HG02678 (cell line): ENCODE measurements at regions not wholly inside any gene's neighbourhood (a gene's known extent, or its start where the extent isn't known, plus 50 kb on each side); places are given as distances from the start of the nearest gene placed in this dataset.
A peak's percentile ranks its signal among the peaks of the same experiment; 100 is the strongest.

Experiments
- ATAC-seq: cut with Tn5 transposase; IDR thresholded peaks from one replicate; pipeline ENCODE4 v1.9.1; 2021; ENCODE audit warnings: mild to moderate bottlenecking, moderate library complexity; ENCODE audit not compliant: unreplicated experiment

DNA sequence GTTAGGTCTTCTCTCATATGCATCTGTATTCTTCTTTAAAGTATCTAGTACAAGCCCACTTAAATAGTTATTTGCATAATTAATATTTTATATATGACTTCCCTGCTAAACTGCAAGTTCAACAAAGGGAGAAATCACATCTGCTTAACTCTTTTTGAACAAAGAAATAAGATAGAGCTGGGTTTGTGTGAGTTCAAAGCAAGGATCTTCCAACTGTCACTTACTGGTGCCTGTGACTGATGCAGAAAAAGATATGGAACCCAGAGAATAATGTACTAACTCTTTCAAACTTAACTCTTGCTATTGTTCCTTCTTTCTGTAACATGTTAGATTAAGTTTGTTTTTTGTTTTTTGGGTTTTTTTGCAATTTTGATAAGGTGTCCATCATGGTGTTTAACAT lies 71.3 kb upstream of the SP4 start:
- ATAC-seq = no peak

- no peak for ATAC-seq
Observed at GRCh38 chr7:21357151-21358097, 70.5 kb upstream of the SP4 start.

- ATAC-seq = no peak
Observed at GRCh38 chr7:21358648-21359047, 69.2 kb upstream of the SP4 start.

GRCh38 chr7:21359163-21359562 lies 68.7 kb upstream of the SP4 start:
- ATAC-seq = no peak

DNA sequence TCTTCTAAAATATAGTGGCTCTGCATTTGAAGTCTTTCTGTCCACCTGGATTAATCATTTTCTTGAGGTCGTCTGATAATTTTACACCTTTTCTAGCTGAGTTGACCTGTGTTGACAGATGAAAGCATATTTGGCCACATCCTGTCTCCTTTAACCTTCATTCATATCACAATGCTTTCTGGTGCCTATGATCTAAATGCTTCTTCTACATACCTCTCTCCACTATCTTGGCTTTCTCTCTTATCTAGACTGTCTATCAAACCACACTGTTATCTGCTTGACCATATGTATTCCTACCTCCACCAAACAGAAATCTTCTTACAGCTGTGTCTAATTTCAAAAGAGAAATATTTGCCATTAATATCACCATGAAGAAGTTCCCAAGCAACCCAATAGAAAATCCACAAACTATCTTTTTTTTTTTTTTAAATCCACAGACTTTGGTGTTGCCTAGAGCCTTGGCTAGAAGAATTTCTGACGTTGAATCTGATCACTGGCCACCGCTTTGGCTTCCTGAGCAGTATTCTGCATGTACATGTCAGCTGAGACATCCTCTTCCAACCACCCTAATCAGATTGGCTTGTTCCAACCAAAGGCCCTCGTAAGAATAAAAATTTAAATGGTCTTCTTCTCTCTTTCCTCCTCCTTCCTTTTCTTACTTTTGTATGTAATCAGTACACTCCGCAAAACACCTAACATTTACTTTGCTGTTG lies 66.3 kb upstream of the SP4 start:
- ATAC-seq = no peak

GRCh38 chr7:21364801-21365271 lies 63.0 kb upstream of the SP4 start:
- peak; percentile 81 for ATAC-seq

- ATAC-seq = no peak
Observed at GRCh38 chr7:21365866-21366624, 61.8 kb upstream of the SP4 start.

DNA sequence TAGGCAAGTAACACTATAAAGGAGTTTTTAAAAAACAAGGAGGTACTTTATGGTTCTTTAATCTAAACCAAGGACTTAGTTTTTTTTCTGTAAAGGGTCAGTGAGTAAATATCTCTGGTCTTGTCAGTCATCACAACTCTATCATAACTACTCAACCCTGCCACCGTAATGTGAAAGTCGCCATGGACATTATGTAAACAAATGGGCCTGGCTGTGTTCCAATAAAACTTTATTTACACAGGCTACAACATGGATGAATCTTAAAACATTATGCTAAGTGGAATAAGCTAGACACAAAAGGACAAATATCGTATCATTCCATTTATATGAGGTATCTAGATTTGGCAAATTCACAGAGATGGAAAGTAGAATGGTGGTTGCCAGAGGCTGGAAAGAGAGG lies 60.8 kb upstream of the SP4 start:
- ATAC-seq = no peak

DNA sequence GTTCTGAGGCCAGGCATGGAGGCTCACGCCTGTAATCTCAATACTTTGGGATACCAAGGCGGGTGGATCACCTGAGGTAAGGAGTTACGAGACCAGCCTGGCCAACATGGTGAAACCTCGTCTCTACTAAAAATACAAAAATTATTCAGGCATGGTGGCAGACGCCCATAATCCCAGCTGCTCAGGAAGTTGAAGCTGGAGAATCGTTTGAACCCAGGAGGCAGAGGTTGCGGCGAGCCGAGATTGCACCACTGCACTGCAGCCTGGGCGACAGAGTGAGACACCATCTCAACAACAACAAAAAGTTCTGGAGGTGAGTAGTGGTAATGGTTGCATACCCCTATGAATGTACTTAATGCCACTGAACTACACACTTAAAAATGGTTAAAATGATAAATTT lies 60.3 kb upstream of the SP4 start:
- no peak for ATAC-seq

DNA sequence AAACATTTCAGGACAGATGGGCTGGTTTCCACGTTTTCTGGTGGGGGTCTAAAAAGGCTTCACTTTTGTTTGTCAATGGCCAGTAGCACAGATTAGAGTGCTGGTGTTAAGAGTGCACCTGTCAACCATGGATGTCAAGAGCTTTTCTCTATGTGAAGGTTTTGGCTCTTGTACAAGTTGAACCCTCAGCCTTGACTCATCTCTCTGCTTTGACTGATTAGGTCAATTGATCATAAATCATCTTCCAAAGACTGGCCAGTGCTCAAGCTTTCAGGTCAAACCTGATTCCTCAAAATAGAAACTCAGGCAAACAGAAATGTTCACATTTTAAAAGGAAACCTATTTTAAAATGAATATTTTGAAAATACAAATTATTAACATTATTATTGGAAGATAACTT lies 59.6 kb upstream of the SP4 start:
- no peak for ATAC-seq

GRCh38 chr7:21370283-21370982 lies 57.5 kb upstream of the SP4 start:
- no peak for ATAC-seq

- ATAC-seq = no peak
Observed at GRCh38 chr7:21371360-21371759, 56.5 kb upstream of the SP4 start.

- no peak for ATAC-seq
Observed at GRCh38 chr7:21373031-21373430, 54.9 kb upstream of the SP4 start.

- ATAC-seq = no peak
Observed at GRCh38 chr7:21374134-21374533, 53.7 kb upstream of the SP4 start.

DNA sequence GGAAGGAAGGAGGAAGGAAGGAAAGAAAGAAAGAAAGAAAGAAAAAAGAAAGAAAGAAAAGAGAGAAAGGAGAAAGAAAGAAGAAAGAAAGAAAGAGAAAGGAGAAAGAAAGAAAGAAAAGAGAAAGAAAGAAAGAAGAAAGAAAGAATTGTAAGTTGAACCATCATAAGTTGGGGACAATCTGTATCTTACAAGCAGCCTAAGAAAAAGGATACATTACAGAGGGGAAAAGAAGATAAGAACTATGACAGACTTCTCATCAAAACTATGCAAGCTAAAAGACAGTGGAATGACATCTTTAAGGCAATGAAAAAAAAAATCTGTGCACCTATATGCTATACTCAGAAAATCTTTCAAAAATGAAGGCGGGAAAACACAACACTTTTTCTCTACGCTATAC lies 50.3 kb upstream of the SP4 start:
- no peak for ATAC-seq
